ENCODE measurements at regions not wholly inside any gene's neighbourhood (a gene's known extent, or its start where the extent isn't known, plus 50 kb on each side); places are given as distances from the start of the nearest gene placed in this dataset.

GRCh38 chr2:56127463-56128152 is 56.2 kb upstream of the CCDC85A start:
- Histone ChIP-seq H4K20me1 (ENCODE audit: control insufficient read depth, extremely low read depth, insufficient read depth, low read length) (no peaks in the 10 kb centered on the region), H3K9me1 (ENCODE audit: control insufficient read depth, extremely low read depth, insufficient read depth, low read length) (no peaks in the 10 kb centered on the region), H3K4me1 (ENCODE audit: control insufficient read depth, extremely low read depth, insufficient read depth, low read length) (no peaks in the 10 kb centered on the region), H3K36me3 (ENCODE audit: control insufficient read depth in 2 of 2, extremely low read depth in 1 of 2, insufficient read depth in 2 of 2, low read length in 2 of 2) (no peaks in the 10 kb centered on the region), H3K4me3 (ENCODE audit: control insufficient read depth in 2 of 3, extremely low read depth in 1 of 3, insufficient read depth in 2 of 3, low read depth in 1 of 3, low read length in 3 of 3) (no peak overlapping the region), H3K9me3 (ENCODE audit: control insufficient read depth, low read depth, low read length) (no peaks in the 10 kb centered on the region), H3K79me2 (ENCODE audit: control insufficient read depth, insufficient read depth, low read length) (no peaks in the 10 kb centered on the region), H2AFZ (ENCODE audit: control insufficient read depth, low read length) (no peak overlapping the region), H3K27ac (ENCODE audit: control insufficient read depth, insufficient read depth, low read length) (no peak overlapping the region), H3K9ac (ENCODE audit: control insufficient read depth, extremely low read depth, insufficient read depth, low read length) (no peak overlapping the region), H3K27me3 (ENCODE audit: control insufficient read depth, extremely low read depth, insufficient read depth, low read length) (peaks cover 5% of the 10 kb centered on the region), H3K4me2 (ENCODE audit: control insufficient read depth, extremely low read depth, insufficient read depth, low read depth, low read length) (no peak overlapping the region)
- FAIRE-seq (no peak), DNase-seq (ENCODE audit: low read depth, low spot score) (no peak)
- dilution Hi-C loops (cut with MboI; ENCODE audit: extremely low pct_ligation_motif_present, low sequenced_read_pairs): no loop called here
- TF ChIP-seq CTCF (optimal IDR thresholded peaks at IDR 0.05 in 1 of 3, IDR thresholded peaks at IDR 0.05 in 1 of 3, conservative IDR thresholded peaks at IDR 0.05 in 1 of 3; ENCODE audit: extremely low read depth in 1 of 3, insufficient read depth in 2 of 3, low read length in 3 of 3): no peak
- no peak for TF ChIP-seq EZH2 (IDR thresholded peaks at IDR 0.05; ENCODE audit: low read length)

- Histone ChIP-seq H3K36me3 (ENCODE audit: control insufficient read depth in 2 of 2, extremely low read depth in 1 of 2, insufficient read depth in 2 of 2, low read length in 2 of 2) (no peaks in the 10 kb centered on the region), H3K79me2 (ENCODE audit: control insufficient read depth, insufficient read depth, low read length) (no peaks in the 10 kb centered on the region), H3K4me3 (ENCODE audit: control insufficient read depth in 2 of 3, extremely low read depth in 1 of 3, insufficient read depth in 2 of 3, low read depth in 1 of 3, low read length in 3 of 3) (no peak overlapping the region), H3K9me1 (ENCODE audit: control insufficient read depth, extremely low read depth, insufficient read depth, low read length) (no peaks in the 10 kb centered on the region), H3K27ac (ENCODE audit: control insufficient read depth, insufficient read depth, low read length) (no peak overlapping the region), H2AFZ (ENCODE audit: control insufficient read depth, low read length) (no peak overlapping the region), H3K4me2 (ENCODE audit: control insufficient read depth, extremely low read depth, insufficient read depth, low read depth, low read length) (no peak overlapping the region), H3K9me3 (ENCODE audit: control insufficient read depth, low read depth, low read length) (no peaks in the 10 kb centered on the region), H3K9ac (ENCODE audit: control insufficient read depth, extremely low read depth, insufficient read depth, low read length) (no peak overlapping the region), H4K20me1 (ENCODE audit: control insufficient read depth, extremely low read depth, insufficient read depth, low read length) (no peaks in the 10 kb centered on the region), H3K4me1 (ENCODE audit: control insufficient read depth, extremely low read depth, insufficient read depth, low read length) (no peaks in the 10 kb centered on the region), H3K27me3 (ENCODE audit: control insufficient read depth, extremely low read depth, insufficient read depth, low read length) (peaks cover 5% of the 10 kb centered on the region)
- no peak for FAIRE-seq
- no peak for DNase-seq (ENCODE audit: low read depth, low spot score)
- TF ChIP-seq CTCF (optimal IDR thresholded peaks at IDR 0.05 in 1 of 3, IDR thresholded peaks at IDR 0.05 in 1 of 3, conservative IDR thresholded peaks at IDR 0.05 in 1 of 3; ENCODE audit: extremely low read depth in 1 of 3, insufficient read depth in 2 of 3, low read length in 3 of 3) (no peak), EZH2 (IDR thresholded peaks at IDR 0.05; ENCODE audit: low read length) (no peak)
- dilution Hi-C loops (cut with MboI; ENCODE audit: extremely low pct_ligation_motif_present, low sequenced_read_pairs): no loop called here
Measured at GRCh38 chr2:56128235-56128634, 55.6 kb upstream of the CCDC85A start.
